G401 (cell line): ENCODE measurements at regions not wholly inside any gene's neighbourhood (a gene's known extent, or its start where the extent isn't known, plus 50 kb on each side); places are given as distances from the start of the nearest gene placed in this dataset.
"Not testable (repeated sequence)": the region's sequence is repeated elsewhere in the genome, so short reads cannot be mapped to it uniquely, and the experiment has no call there.

Source experiments
- DNase-seq: peaks from one replicate; pipeline ENCODE4 v3.0.0-alpha.2; 2015; ENCODE audit warnings: low spot score
- in situ Hi-C: cut with HindIII; loops from 2 replicates; pipeline ENCODE4 v1.10.0; 2016; ENCODE audit warnings: low sequenced_read_pairs, mixed read lengths

DNA sequence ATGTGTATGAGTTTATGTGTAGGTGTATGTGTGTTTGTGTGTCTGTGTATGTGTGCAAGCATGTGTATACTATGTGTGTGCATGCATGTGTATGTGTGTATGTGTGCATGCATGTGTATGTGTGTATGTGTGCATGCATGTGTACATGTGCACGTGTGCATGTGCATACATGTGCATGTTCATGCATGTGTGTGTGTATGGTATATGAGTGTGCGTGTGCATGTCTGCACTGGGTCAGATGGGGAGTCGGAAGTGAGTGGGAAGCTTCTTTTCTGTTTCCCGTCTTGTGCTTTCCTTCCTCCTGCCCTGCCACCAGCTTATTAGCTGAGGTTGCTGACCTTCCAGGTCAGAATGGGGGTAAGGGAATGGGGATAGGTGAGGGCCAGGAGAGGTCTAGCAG lies 174.7 kb downstream of the MAP2K4 start:
- no peak for DNase-seq
- in situ Hi-C loops, result no loop called here

DNA sequence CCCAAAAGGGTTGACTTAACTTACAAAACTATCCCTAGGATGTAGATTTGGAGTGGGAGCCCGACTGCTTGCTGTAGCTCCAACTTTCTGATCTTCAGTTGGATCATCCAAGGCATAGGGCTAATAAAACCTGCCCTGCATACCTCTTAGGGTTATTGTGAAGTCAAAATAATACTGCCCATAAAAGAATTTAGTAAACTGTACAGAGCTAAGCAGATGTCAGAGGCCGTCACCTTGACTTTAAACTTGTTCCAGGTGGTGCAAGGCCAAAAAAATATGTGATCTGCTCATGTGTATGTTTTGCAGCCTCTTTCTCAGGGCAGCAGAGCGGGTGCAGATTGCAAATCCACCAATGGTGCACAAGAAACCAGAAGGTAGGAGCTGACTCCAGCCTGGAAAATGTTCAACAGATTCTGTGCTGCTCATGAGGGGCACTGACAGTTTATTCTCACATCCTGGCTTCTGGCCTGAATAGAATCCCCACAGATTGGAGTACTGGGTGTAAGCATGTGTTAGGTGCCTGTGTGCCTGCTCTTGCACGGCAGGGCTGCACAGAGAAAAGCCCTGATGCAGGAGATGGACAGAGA lies 180.7 kb downstream of the MAP2K4 start:
- in situ Hi-C loops, result no loop called here

DNA sequence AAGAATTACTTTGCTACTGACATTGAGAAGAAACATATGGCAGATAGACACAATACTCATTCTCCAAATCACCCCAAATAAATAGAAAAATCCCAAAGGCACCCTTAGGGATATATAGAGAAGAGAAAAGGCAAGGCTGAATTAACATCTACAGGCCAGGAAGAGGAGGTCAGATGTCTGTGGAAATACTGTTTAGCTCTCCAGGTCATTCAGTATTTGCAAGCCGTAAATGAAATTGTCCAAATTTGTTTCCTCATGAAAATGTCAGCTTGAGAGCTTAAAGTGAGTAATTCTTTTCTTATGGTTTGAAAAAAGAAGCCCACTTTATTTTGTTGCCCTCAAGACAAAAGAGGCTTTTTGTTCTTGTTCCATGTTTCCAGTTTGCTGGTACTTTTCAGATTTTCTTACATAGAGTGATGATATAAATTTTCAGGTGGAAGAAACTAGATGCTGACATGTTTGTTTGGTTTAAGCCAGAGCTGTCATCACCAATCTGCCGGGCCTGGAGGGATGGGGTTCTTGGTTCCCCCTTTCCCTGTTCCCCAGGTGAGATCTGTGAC lies 189.0 kb downstream of the MAP2K4 start:
- DNase-seq, result no peak
- in situ Hi-C loops, result no loop called here

More for the DNA sequence above, 180.7 kb downstream of the MAP2K4 start:
- DNase-seq, result no peak

DNA sequence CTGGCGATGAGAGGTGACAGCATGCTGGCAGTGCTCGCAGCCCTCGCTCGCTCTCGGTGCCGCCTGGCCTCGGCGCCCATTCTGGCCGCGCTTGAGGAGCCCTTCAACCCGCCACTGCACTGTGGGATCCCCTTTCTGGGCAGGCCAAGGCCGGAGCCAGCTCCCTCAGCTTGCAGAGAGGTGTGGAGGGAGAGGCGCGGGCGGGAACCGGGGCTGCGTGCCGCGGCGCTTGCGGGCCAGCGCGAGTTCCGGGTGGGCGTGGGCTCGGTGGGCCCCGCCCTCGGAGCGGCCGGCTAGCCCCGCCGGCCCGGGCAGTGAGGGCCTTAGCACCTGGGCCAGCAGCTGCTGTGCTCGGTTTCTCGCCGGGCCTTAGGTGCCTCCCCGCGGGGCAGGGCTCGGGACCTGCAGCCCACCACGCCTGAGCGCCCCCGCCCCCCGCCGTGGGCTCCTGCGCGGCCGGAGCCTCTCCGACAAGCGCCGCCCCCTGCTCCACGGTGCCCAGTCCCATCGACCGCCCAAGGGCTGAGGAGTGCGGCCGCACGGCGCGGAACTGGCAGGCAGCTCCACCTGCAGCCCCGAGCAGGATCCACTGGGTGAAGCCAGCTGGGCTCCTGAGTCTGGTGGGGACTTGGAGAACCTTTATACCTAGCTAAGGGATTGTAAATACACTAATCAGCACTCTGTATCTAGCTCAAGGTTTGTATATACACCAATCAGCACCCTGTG lies 200.2 kb downstream of the MAP2K4 start:
- DNase-seq, result not testable (repeated sequence)

DNA sequence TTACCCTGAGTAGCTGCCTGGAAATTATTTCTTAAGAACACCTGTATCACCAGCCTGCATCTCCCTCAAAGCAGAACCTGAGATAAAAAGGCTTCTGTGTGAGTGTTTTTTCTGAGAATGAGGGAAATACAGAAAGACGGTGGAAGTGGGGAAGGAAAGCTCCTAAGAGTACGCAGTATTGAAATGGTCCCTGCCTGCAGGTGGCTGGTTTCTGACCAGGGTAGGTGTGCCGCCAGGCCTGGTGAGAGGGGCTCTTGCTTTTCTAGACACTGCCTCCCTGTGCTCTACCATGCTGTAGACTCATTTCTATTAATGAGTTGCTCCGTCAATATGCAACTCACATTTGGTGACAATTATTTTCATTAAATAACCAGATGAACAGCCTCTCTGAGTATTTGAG lies 201.7 kb downstream of the MAP2K4 start:
- DNase-seq, result no peak
- in situ Hi-C loops, result no loop called here

More for the DNA sequence above, 200.2 kb downstream of the MAP2K4 start:
- in situ Hi-C loops, result not testable (repeated sequence)

DNA sequence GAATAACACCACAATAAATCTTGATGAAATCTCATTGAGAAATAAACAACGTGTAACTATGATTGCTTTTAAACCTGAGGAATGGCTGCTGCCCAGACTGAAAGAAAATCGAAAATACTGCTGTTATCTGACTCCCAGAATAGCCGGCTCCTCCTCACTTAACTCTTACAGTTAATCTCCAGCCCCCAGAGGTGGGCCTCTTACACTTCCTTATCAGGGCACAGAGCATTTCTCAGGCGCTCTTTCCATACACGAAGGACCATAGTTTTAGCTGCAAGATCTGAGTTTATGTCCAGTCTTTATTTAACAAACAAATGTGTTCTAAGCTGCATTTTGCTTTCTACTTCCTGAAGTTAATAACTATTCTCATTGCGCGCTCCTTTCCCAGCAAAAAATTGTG lies 206.9 kb downstream of the MAP2K4 start:
- in situ Hi-C loops, result no loop called here
- no peak for DNase-seq

DNA sequence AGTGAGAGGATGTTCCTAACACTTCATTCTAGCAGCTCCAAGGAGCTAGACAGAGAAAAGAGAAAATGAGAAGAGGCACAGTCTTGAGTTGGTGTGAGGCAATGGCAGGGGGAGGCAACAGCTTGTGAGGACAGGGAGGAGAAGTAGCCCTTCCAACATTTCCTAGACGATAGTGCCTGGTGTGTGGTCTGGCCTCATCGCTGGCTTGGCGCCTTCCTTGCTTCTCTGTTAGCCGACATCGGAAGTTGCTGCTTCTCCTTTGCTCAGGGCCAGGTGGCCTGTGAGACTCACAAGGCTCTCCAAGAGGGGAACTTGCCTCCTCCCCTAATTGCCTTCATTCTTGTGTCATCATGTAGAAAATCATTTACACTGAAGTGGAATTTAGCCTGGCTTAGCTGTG lies 208.7 kb downstream of the MAP2K4 start:
- DNase-seq, result no peak
- in situ Hi-C loops, result no loop called here

DNA sequence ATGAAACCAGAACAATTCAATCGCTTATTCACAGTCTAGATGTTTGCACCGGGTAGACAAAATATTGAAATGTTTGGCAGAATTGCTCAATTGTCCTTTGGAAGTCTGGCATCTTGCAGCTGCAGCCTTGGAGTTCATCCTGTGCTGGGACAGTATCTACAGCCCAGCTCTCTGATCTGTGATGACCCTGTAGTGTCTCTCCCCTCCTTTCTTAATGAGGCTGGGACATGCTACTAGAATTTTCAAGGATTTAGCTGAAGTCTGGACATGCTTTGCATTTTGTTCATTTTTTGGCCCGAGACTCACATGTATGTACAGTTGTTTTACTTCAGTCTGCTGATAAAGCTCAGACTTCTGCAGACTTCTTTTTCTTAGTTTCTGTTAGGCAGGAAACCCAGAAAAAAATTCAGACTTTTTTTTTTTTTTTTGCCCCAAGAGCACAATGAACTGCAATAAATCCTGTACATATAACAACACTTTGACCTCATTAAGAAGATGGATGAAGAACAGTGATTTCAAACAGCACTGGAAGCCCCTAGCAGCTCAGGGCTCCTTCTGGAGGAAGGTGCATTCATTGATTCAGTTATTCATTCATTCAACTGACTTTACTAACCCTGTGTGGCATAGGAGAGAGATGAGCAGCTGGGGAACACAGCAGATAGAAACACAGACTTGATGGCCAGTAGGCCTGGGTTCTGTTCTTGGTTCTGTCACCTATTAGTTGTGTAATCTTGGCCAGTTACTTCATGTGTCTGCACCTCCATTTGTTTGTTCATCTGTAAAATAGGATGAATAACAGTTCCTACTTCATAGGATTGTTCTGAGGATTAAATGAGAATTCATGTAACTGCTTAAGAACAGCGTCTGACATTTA lies 210.0 kb downstream of the MAP2K4 start:
- in situ Hi-C loops, result no loop called here
- DNase-seq, result no peak

DNA sequence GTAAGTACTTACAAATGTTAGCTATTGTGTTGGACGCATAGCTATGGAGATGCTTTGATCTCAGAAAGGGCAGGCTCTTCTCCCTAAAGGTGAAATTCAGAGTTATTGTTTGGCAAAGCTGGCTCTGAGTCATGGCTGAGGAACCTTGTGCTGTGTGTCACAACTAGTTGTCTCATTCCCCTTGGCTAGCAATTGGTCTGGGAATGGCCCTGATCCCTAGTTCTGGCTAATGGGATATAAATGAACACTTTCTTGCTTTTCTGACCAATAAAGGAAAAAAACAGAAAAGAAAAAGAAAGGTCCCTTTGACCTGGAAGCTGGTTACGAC lies 210.6 kb downstream of the MAP2K4 start:
- in situ Hi-C loops, result no loop called here
- DNase-seq, result no peak

DNA sequence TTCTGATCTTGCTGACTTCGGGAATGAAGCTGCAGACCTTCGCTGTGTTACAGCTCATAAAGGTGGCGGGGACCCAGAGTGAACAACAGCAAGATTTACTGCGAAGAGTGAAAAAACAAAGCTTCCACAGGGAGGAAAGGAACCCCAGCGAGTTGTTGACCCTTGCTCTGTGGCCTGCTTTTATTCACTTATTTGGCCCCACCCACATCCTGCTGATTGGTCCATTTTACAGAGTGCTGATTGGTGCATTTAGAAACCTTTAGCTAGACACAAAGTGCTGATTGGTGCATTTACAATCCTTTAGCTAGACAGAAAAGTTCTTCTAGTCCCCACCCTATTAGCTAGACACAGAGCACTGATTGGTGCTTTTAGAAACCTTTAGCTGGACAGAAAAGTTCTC lies 218.3 kb downstream of the MAP2K4 start:
- in situ Hi-C loops, DNase-seq: not testable (repeated sequence)

DNA sequence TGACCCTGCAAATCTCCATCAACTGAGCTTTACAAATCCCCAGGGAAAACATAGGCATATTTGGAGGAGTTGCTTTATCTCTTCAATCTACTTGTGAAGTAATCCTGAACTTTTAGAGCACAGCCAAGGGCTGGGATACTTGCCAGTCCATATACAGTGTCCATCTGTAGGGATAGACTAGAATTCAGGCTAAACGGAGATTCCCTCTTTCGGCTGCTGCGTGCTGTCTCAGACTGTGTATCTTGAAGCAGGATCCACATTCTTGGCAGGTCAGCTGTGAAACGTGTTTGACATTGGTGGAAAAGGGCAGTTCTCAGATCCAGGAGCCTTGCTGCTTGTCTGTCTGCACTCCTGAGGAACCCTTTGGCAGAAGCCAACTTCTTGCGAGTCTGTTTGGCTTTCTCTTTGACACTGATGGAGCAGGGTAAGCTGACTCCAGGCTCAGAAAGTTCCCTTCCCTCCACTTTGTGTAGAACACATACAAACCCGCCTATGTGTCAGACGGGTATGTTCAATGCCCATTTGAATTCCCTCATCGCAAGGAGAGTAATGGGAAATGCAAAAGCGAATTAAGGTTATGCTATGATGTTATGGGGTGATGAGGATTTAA lies 221.8 kb downstream of the MAP2K4 start:
- in situ Hi-C loops, result no loop called here

DNA sequence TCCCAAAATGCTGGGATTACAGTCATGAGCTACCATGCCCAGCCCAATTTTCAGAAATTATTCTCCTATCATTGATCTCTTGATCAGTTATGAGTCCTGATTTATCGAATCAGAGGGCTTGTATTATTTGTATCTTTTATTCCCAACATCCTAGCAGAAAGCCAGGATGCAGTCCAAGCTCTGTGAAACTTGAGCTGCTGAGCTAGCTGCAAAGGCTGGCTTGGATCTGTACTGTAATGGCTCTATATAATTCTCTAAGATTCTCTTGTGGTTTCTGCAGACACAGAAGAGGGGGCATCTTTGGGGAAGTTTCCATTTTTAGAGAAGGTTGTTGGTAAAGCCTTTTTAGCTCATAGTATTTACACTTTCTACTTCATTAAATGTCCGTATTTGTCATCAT lies 227.1 kb downstream of the MAP2K4 start:
- DNase-seq, result no peak
- in situ Hi-C loops, result no loop called here

More for the DNA sequence above, 221.8 kb downstream of the MAP2K4 start:
- no peak for DNase-seq

DNA sequence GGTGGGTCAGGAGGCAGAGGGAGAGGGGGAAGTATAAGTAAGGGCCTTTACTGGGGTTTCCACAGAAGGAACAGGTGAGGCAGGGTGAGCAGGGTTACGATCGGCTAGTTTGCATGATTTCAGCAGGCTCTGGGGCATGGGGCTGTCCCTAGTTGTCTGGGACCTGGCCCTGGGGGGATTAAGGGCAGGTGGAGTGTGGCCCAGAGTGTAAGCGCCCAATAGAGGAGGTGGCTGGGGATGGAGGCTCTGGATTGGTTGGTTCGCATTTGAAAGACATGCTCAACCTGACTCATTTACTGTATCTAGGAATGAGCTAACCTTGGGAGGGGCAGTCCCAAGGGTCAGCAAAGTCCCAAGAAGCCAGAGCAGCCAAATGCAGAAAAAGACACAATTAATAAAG lies 230.3 kb downstream of the MAP2K4 start:
- no peak for DNase-seq
- in situ Hi-C loops, result no loop called here

DNA sequence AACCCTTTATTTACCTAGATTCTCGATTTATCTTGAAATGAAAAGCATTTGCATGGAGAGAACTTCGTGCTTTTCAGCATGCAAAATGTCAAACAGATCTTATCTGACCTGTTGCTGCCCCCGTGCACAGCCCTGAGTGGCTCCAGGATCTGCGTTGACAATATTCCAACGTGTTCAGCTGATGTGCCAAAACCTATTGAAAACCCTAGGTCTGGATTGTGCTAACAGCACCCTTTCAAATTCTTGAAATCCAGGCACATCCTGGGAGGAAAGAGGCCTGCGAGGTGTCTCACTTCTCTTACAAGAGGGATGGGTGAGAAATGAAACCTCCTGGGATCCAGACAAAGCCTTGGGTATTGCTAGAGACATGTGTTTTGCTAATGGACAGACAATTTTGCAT lies 231.8 kb downstream of the MAP2K4 start:
- in situ Hi-C loops, result no loop called here
- no peak for DNase-seq

DNA sequence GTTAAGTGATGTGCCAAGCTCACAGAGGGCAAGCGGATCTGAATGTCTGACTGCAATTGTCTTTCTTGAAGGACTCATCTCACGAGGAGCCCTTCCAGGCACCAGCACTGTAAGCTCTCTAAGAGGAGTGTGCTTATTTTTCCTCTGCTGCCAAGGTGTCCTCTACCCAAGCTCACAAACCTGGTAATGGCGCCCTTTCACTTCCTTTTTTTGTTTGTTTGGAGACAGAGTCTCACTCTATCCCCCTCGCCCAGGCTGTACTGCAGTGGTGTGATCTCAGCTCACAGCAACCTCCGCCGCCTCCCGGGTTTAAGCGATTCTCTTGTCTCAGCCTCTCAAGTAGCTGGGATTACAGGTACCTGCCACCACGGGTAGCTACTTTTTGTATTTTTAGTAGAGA lies 233.8 kb downstream of the MAP2K4 start:
- in situ Hi-C loops, result no loop called here
- DNase-seq, result no peak

DNA sequence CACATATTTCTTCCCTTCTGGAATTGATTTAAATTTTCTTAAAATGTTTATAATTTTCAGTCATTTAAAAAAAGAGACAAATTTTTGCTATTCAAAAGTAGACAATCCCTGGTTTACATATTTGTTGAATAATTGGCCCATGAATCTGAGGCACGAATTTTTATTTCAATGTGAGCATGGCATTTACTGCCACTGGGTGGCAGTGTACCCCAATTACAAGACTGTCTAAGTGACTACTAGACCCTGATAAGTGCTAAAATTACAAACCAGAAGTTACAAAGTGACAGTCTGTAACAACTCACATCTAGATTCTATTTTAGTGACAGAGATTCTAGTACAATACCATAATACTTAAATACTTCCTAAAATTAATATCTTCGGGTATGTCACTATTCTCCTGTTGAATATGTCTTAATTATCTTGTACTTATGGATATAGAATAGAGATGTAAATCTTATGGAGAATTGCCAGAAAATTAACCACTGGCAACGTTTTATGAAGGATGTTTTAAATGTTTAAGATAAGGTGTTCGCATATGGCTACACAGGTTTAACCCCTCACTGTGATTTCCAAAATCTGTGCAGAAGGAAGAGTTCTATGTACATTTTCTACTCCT lies 235.8 kb downstream of the MAP2K4 start:
- in situ Hi-C loops, result no loop called here
- peak; percentile 66 for DNase-seq

DNA sequence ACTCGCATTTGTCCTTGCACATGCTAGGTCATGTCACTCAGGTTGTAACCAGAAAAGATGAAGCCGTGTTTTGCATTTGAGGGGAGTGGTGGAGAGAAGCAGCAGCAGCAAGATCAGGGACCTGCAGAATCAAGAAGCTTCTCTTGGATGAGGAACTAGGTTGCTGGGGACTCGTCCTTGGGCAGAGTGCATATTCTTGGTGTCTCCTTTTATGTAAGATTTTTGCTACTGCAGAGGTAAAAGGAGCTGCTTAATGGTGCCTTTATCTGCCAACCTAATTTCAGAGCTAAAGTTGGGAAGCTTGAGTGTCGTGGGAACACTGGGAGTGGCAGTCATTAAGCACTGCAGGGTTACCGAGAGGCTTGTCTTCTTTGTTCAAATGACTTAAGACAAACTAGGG lies 236.5 kb downstream of the MAP2K4 start:
- in situ Hi-C loops, result no loop called here
- DNase-seq, result no peak

DNA sequence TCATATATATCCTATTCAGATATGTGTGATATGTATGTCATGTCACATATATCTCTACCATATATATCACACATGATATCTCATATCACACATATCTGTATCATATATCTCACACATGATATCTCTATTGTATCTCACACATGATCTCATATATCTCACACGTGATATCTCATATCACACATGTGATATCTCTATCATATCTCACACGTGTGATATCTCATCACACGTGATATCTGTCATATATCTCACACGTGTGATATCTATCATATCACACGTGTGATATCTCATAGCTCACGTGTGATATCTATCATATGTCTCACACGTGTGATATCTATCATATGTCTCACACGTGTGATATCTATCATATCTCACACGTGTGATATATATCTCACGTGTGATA lies 240.7 kb downstream of the MAP2K4 start:
- in situ Hi-C loops, result no loop called here

DNA sequence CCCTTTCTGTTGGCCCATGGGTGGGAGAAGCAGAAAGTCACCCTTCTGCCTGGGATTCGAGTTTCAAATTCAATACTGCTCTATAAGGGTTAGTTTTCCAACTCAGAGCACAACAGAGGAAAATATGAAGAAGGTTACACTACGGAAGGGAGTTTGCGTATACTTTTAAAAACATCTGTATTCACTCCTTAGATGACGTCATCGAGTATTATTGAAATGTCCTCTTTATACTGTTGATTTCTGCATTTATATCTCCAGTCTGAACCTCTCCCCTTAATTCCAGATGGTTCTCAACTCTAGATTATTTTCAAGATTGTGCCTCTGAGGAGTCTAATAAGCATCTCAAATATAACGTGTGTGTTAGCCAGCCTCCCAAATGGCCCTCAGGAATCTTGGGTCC lies 249.1 kb downstream of the MAP2K4 start:
- DNase-seq, result no peak
- in situ Hi-C loops, result no loop called here

More for the DNA sequence above, 240.7 kb downstream of the MAP2K4 start:
- DNase-seq, result no peak
